ENCODE measurements at regions not wholly inside any gene's neighbourhood (a gene's known extent, or its start where the extent isn't known, plus 50 kb on each side); places are given as distances from the start of the nearest gene placed in this dataset.

GRCh38 chr11:59283825-59284772, 71.4 kb upstream of the MPEG1 start:
- TSS peak; percentile 85 for BruUV-seq (replicated peaks)
- H3K4me3 ChIP-seq (ENCODE audit: low read depth, low read length, poor library complexity, severe bottlenecking), result peak overlapping the region; percentile 37
- TF ChIP-seq EZH2phosphoT487 (IDR thresholded peaks at IDR 0.05; ENCODE audit: borderline replicate concordance, low read depth, low read length) (no peak), CTCF (conservative IDR thresholded peaks at IDR 0.05; ENCODE audit: low read length) (peak; percentile 95)
- H3K9me3 ChIP-seq (ENCODE audit: low read length), result no peaks in the 10 kb centered on the region
- ChIA-PET POLR2A (interaction anchor here (1.5 to 1.8 kb wide), 2 partner anchors 12 to 19 kb away, joined by 10 to 12 read pairs; no protein-coding TSS in a partner anchor), CTCF (ENCODE audit: unreplicated experiment) (no interaction called here)
- peak overlapping the region; percentile 44 for H3K27ac ChIP-seq (ENCODE audit: low read depth, low read length, poor library complexity, severe bottlenecking)
- intact Hi-C loops (cut with micrococcal nuclease; ENCODE audit: unreplicated experiment), result loop anchor here (1.0 to 2.0 kb wide), 6 partner anchors 11 to 113 kb away; no protein-coding TSS in a partner anchor
- DNase-seq (ENCODE audit: low spot score), result peak; percentile 87
- no peaks in the 10 kb centered on the region for H4K20me1 ChIP-seq (ENCODE audit: insufficient read depth, low read length)
- H3K36me3 ChIP-seq (ENCODE audit: insufficient read depth, low read length), result no peaks in the 10 kb centered on the region
- no peaks in the 10 kb centered on the region for H3K79me2 ChIP-seq (ENCODE audit: insufficient read depth, low read depth, low read length)
- peaks cover 25% of the 10 kb centered on the region for H3K4me1 ChIP-seq (ENCODE audit: insufficient read depth, low read length, poor library complexity, severe bottlenecking)
- peak overlapping the region; percentile 89; the same call in 1 of the 2 replicates for H2AFZ ChIP-seq (ENCODE audit: low read length)
- H3K9me2 ChIP-seq (ENCODE audit: insufficient read depth, low read length), result no peaks in the 10 kb centered on the region
- H3K4me2 ChIP-seq (ENCODE audit: low read length), result peak overlapping the region; percentile 68

GRCh38 chr11:59283311-59283710, 70.6 kb upstream of the MPEG1 start:
- Histone ChIP-seq H3K4me3 (ENCODE audit: low read depth, low read length, poor library complexity, severe bottlenecking) (peak overlapping the region; percentile 37), H3K4me2 (ENCODE audit: low read length) (peak overlapping the region; percentile 68), H3K36me3 (ENCODE audit: insufficient read depth, low read length) (no peaks in the 10 kb centered on the region; the same call in 1 of the 2 replicates), H3K9me2 (ENCODE audit: insufficient read depth, low read length) (no peaks in the 10 kb centered on the region), H3K27ac (ENCODE audit: low read depth, low read length, poor library complexity, severe bottlenecking) (peak overlapping the region; percentile 44), H3K79me2 (ENCODE audit: insufficient read depth, low read depth, low read length) (no peaks in the 10 kb centered on the region), H3K4me1 (ENCODE audit: insufficient read depth, low read length, poor library complexity, severe bottlenecking) (peaks cover 25% of the 10 kb centered on the region), H3K9me3 (ENCODE audit: low read length) (no peaks in the 10 kb centered on the region), H2AFZ (ENCODE audit: low read length) (peak overlapping the region; percentile 89; the same call in 1 of the 2 replicates), H4K20me1 (ENCODE audit: insufficient read depth, low read length) (no peaks in the 10 kb centered on the region)
- CTCF ChIA-PET (ENCODE audit: unreplicated experiment), result no interaction called here
- intact Hi-C loops (cut with micrococcal nuclease; ENCODE audit: unreplicated experiment), result no loop called here
- POLR2A ChIA-PET, result interaction anchor here (0.9 to 1.8 kb wide), 3 partner anchors 11 to 18 kb away, joined by 5 to 12 read pairs (median 10); no protein-coding TSS in a partner anchor
- BruUV-seq (replicated peaks), result no TSS peak
- no peak for DNase-seq (ENCODE audit: low spot score)
- no peak for TF ChIP-seq EZH2phosphoT487 (IDR thresholded peaks at IDR 0.05; ENCODE audit: borderline replicate concordance, low read depth, low read length)
- TF ChIP-seq CTCF (conservative IDR thresholded peaks at IDR 0.05; ENCODE audit: low read length), result no peak

Data from OCI-LY7 (cell line).